HEK293T (cell line): ENCODE measurements at regions not wholly inside any gene's neighbourhood (a gene's known extent, or its start where the extent isn't known, plus 50 kb on each side); places are given as distances from the start of the nearest gene placed in this dataset.

Source experiments
- CTCF ChIA-PET: fragments of 350-600 bp; formaldehyde crosslinking; extraction: SDS; loops from one replicate; lab custom pipeline; 2021; ENCODE audit warnings: antibody characterized with exemption, inconsistent platforms; lab: Yijun Ruan, JAX
- POLR2A ChIA-PET: fragments of 350-600 bp; formaldehyde crosslinking; extraction: SDS; loops from one replicate; lab custom pipeline; 2020; ENCODE audit warnings: antibody characterized with exemption, inconsistent platforms; lab: Yijun Ruan, JAX
- DNase-seq: peaks from one replicate; pipeline ENCODE4 v3.0.0; 2012; ENCODE audit warnings: mixed read lengths; ENCODE audit errors: extremely low spot score
- ARNT ChIP-seq: fragments of 450-650 bp; IDR thresholded peaks from 2 replicates; pipeline ENCODE4 v1.6.1; 2017; ENCODE audit warnings: mild to moderate bottlenecking
- BHLHE40 ChIP-seq: fragments of 450-650 bp; IDR thresholded peaks from 2 replicates; pipeline ENCODE4 v1.6.1; 2016; ENCODE audit warnings: mild to moderate bottlenecking, moderate library complexity, borderline replicate concordance
- CTBP1 ChIP-seq: fragments of 450-650 bp; IDR thresholded peaks from 2 replicates; pipeline ENCODE4 v1.6.1; 2016; ENCODE audit warnings: borderline replicate concordance
- ELF4 ChIP-seq: fragments of 450-650 bp; IDR thresholded peaks from 2 replicates; pipeline ENCODE4 v1.6.1; 2017; ENCODE audit warnings: antibody characterized with exemption
- FOXA1 ChIP-seq: fragments of 450-650 bp; IDR thresholded peaks from 2 replicates; pipeline ENCODE4 v1.6.1; 2016; ENCODE audit warnings: mild to moderate bottlenecking
- FOXK2 ChIP-seq: fragments of 450-650 bp; IDR thresholded peaks from 2 replicates; pipeline ENCODE4 v1.6.1; 2016; ENCODE audit warnings: mild to moderate bottlenecking
- FOXM1 ChIP-seq: fragments of 450-650 bp; IDR thresholded peaks from 2 replicates; pipeline ENCODE4 v1.6.1; 2017; ENCODE audit warnings: mild to moderate bottlenecking, borderline replicate concordance
- HDGF ChIP-seq: fragments of 450-650 bp; IDR thresholded peaks from 2 replicates; pipeline ENCODE4 v1.6.1; 2017; ENCODE audit warnings: antibody characterized with exemption, borderline replicate concordance
- L3MBTL2 ChIP-seq: fragments of 450-650 bp; conservative IDR thresholded peaks from 2 replicates; pipeline ENCODE4 v1.6.1; 2016; ENCODE audit warnings: mild to moderate bottlenecking
- LEF1 ChIP-seq: fragments of 450-650 bp; IDR thresholded peaks from 2 replicates; pipeline ENCODE4 v1.6.1; 2017; ENCODE audit warnings: mild to moderate bottlenecking, borderline replicate concordance
- NFRKB ChIP-seq: fragments of 450-650 bp; IDR thresholded peaks from 2 replicates; pipeline ENCODE4 v1.6.1; 2016; ENCODE audit warnings: mild to moderate bottlenecking, moderate library complexity
- SP1 ChIP-seq: fragments of 450-650 bp; IDR thresholded peaks from 2 replicates; pipeline ENCODE4 v1.6.1; 2017
- SUZ12 ChIP-seq: fragments of 450-650 bp; IDR thresholded peaks from 2 replicates; pipeline ENCODE4 v1.6.1; 2016; ENCODE audit warnings: mild to moderate bottlenecking
- TARDBP ChIP-seq: fragments of 450-650 bp; IDR thresholded peaks from 2 replicates; pipeline ENCODE4 v1.6.1; 2016
- ZNF384 ChIP-seq: fragments of 450-650 bp; IDR thresholded peaks from 2 replicates; pipeline ENCODE4 v1.6.1; 2016
- TF ChIP-seq, protein P1 (sequence below): fragments of 450-650 bp; IDR thresholded peaks from 2 replicates; pipeline ENCODE4 v1.6.1; 2016

DNA sequence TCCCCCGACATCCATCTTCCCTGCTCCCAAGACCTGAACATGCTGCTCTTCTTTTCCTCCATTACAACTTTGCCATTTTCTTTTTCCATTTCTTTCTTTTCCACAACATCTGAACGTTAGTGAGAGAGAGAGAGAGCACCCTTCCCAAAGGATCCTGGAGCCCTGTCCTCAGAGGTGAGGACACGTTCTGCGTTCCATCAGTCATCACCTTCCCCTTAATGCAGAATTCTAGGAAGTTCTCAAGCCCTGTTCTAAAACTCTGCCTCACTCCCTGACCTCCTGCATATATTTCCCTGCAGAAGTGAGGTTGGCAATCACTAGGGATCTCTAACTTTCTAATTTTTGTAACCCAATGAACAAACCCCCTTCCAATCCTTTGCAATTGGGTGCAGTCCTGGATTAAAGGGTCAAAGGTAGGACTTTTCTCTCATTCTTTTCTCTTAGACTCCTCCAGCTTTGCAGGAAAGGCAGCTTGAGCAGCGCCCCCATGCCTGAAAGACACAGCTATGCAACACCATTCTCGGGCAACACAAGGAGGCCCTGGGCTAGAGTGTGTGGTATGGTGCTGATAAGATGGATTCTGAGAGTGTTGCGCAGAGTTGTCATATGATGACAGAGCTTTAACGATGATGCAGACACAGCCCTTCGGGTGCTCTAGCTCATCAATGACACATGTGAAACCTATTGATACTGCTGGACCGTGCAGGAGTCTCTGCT is 59.2 kb upstream of the TNR start:
- ChIA-PET CTCF (no interaction called here), POLR2A (no interaction called here)
- TF ChIP-seq L3MBTL2 (no peak), FOXK2 (no peak), SUZ12 (no peak), FOXM1 (no peak)
- TF ChIP-seq, protein P1, sequence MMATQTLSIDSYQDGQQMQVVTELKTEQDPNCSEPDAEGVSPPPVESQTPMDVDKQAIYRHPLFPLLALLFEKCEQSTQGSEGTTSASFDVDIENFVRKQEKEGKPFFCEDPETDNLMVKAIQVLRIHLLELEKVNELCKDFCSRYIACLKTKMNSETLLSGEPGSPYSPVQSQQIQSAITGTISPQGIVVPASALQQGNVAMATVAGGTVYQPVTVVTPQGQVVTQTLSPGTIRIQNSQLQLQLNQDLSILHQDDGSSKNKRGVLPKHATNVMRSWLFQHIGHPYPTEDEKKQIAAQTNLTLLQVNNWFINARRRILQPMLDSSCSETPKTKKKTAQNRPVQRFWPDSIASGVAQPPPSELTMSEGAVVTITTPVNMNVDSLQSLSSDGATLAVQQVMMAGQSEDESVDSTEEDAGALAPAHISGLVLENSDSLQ, result no peak
- DNase-seq, result no peak

- no peak for DNase-seq
- ChIA-PET CTCF (no interaction called here), POLR2A (no interaction called here)
- TF ChIP-seq TARDBP (no peak), FOXM1 (no peak), SP1 (no peak), SUZ12 (no peak), L3MBTL2 (no peak), ELF4 (no peak), NFRKB (no peak), BHLHE40 (no peak), ZNF384 (no peak), CTBP1 (no peak), FOXK2 (no peak), HDGF (no peak), FOXA1 (no peak), LEF1 (no peak), ARNT (no peak)
- TF ChIP-seq, protein P1, result no peak
These were observed 58.6 kb upstream of the TNR start for GRCh38 chr1:175801979-175802378.

GRCh38 chr1:175797576-175797975 is 54.2 kb upstream of the TNR start:
- ChIA-PET CTCF (no interaction called here), POLR2A (no interaction called here)
- TF ChIP-seq ZNF384 (no peak), FOXK2 (no peak)
- DNase-seq, result no peak

DNA sequence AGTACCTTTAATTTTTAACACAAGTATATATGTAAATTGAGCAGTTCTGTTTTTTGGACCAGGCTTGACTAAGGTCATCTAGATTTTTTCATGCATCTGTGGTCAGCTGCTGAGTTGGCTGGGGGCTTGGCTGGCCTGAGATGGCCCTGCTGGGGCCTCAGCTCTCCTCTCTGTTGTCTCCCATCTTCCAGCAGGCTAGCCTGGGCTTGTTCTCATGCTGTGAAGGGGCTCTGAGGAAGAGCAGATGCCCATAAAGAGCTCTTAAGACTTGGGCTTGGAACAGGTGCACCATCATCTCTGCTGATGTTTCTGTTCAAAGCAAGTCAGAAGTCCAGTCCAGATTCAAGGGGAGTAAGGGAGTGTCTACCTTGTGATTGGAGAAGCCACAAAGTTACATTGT is 51.2 kb upstream of the TNR start:
- ChIA-PET POLR2A (no interaction called here), CTCF (no interaction called here)
- DNase-seq, result no peak
- no peak for TF ChIP-seq ARNT
- TF ChIP-seq CTBP1, result no peak
- no peak for TF ChIP-seq FOXM1
- TF ChIP-seq FOXA1, result no peak
- TF ChIP-seq BHLHE40, result no peak
- TF ChIP-seq, protein P1, result no peak
- no peak for TF ChIP-seq TARDBP
- no peak for TF ChIP-seq LEF1
- no peak for TF ChIP-seq SUZ12
- no peak for TF ChIP-seq NFRKB
- no peak for TF ChIP-seq HDGF
- no peak for TF ChIP-seq ZNF384
- no peak for TF ChIP-seq SP1
- TF ChIP-seq ELF4, result no peak

GRCh38 chr1:175793617-175794016 is 50.2 kb upstream of the TNR start:
- ChIA-PET CTCF (no interaction called here), POLR2A (no interaction called here)
- no peak for TF ChIP-seq ELF4
- TF ChIP-seq FOXM1, result no peak
- TF ChIP-seq FOXK2, result no peak
- TF ChIP-seq FOXA1, result no peak
- TF ChIP-seq ZNF384, result no peak
- no peak for TF ChIP-seq SP1
- no peak for TF ChIP-seq LEF1
- TF ChIP-seq TARDBP, result no peak
- TF ChIP-seq SUZ12, result no peak
- no peak for TF ChIP-seq HDGF
- no peak for TF ChIP-seq BHLHE40
- TF ChIP-seq CTBP1, result no peak
- no peak for TF ChIP-seq ARNT
- TF ChIP-seq, protein P1, result no peak
- DNase-seq, result no peak
